NCI-H774 (cell line): ENCODE measurements at regions not wholly inside any gene's neighbourhood (a gene's known extent, or its start where the extent isn't known, plus 50 kb on each side); places are given as distances from the start of the nearest gene placed in this dataset.

ENCODE experiments used
- DNase-seq: peaks from one replicate; lab custom pipeline; 2025; lab: John Stamatoyannopoulos, UW

DNA sequence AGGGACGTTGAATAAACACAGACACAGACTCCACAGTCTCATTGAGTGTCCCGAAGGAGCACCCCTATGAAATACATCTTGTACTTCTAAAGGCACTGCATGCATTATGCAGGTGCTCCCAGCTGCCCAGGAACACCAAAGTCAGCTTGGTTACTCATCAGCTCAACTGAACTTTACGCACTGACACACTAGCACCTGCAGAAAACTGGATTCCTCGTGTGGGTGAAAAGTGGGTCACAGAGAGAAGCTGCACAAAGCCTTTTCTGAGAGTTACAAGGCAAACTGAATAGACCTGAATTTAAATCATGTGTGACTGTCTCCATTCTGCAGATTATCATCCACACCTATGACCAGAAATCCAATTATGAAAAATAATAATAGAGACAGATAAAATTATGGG lies 527.5 kb upstream of the NBEA start:
- DNase-seq, result no peak

DNA sequence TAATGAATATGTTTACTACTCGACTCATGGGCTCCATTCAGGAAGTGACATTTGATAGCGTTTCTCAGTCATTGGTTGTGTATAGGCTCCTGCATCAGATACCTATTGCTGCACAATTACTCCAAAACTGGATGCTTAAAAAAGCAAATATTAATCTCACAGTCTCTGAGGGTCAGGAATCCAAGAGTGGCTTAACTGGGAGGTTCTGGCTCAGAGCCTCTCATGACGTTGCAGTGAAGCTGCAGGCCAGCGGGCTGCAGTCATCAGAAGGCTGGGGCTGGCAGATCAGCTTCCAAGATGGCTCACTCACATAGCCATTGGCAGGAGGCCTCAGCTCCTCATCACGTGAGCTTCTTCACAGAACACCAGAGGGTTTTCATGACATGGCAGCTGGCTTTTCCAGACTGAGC lies 525.1 kb upstream of the NBEA start:
- DNase-seq, result no peak

DNA sequence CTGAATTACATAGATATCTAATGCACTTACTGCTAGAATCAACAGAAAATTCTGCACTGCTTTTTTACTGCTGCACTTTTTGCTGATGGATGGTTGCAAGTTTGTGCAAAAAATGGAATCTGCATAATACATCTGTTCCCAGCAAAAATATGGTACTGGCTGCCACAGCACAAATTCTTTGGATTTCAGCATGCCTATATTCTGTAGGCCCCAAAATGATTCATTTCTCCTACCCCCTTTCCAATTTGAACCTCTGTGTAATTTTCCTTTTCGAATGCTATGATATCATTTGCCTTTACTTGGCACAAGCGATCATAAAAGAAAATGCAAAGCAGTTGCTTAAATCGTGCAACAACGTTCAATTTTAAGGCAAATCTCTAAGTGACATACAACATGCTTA lies 524.2 kb upstream of the NBEA start:
- no peak for DNase-seq

DNA sequence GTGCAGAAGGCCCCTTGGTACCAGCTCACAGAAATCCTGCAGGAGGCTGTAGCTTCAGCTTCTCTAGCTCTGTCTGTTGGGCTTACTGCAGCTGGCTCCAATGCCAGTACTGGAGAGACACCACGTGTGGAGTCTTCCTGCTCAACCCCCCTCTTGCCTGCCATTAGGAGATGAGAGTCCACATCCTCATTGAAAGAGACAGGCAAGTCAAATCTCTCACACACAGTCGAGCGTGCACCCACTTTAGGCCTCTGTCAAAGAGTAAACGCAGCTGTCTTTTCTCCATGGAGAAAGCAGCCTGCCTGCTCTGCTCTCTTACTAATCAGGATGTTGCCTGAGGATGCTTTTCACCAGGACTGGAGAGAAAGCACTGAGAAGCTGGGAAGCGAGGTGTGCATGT lies 523.0 kb upstream of the NBEA start:
- peak; percentile 15 for DNase-seq

DNA sequence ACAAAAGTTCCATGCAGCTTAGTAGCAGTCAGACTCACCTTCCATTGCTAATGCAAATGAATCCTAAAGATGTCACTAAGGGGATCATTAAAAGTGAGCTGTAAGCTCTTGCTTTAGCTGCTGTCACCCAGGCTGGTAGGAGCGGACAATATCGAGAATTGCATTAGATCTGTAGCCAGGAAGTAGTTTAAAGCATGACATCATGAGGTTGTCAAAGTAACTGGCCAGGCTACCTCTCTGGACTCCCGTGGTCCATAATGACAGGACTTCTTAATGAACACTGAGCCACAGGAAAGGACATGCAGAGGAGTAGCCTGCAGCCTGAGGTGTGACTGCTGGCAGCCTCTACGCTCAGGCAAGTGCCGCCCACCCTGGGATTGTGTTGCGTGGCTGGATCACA lies 522.3 kb upstream of the NBEA start:
- no peak for DNase-seq

DNA sequence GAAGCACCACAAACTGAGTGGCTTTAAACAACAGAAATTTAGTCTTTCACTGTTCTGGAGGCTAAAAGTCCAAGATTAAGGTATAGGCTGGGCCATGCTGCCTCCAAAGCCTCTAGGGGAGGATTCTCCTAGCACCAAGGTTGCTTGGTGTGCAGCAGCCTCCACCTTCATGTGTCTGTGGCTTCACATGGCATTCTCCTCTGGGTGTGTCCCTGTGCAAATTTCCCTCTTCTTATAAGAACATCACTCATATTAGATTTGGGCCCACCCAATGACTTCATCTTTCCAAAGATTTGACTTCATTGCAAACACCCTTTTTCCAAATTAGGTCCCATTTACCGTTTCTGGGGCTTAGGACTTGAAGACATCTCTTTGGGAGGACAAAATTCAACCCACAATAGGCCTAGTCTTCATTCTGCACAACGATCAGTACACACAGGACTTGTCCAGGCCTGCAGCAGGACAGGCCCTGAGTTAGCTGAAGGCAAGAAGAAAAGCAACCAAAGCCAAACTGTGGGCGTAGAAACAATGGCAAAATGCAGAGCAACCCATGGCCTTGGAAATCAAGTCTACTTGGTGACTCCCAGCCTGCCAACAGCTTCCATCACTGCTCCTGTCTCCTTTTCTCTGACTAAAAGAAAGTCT lies 521.2 kb upstream of the NBEA start:
- no peak for DNase-seq

DNA sequence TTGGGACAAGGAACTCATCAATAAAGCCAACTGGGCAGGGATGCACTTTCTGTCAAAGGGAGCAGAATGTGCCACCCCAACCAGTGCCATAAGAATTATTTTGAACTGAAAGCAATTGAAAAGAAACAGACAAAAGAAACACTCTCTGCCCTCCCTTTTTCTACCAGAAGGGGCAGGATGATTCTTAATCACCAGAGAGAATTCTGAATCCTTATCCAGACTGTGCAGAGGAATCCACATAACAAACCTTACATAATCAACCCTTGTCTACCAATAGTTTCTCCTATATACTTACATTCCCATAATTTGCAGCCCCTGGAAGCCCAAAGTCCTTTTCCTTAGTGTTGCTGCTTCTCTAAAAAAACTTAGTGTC lies 520.7 kb upstream of the NBEA start:
- no peak for DNase-seq

DNA sequence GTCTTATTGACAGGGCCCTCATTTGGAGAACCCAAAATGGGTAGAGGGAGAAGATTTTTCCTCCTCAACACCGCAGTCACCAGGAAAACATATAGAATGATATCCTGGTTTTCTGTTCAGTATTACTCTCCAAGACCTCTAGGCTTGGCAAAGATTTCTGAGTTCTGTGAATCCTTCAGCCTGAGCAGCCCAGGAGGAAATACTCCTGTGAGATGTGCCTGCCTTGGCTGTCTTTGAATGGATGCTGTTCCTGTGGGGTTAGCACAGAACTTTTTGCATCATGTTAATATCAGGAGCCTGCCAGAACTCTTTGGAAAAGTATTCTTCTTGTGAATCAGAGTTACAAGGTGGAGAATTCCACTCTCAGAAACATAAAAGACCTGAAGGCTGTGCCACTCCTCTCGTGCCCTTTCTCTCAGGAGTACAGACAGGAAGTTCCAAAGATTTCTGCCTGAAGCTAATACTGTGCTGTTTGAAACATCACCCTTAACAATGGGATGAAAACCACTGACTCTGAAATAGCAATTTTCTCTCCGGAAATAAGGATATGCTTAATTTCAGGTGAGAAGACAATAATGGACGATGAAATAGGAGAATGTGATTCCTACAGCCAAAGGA lies 520.1 kb upstream of the NBEA start:
- DNase-seq, result no peak

DNA sequence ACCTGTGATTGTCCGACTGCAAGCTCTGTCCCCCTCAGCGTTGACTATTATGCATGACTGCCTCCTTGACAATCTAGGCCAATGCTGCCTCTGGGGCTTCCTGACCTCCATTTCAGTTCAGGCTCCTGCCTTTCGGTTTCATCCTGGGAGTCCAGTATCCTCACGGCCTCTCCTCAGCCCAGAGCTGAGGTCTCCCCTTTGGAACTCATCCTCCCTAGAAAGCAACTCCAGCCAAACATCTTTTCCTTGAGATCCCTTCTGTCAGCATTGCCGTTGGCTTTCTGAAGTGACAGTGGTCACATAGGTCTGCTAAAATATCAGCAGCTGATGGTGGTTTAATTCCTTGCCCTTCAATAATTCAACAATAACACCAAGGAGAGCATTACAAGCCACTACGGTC lies 519.1 kb upstream of the NBEA start:
- DNase-seq, result no peak

DNA sequence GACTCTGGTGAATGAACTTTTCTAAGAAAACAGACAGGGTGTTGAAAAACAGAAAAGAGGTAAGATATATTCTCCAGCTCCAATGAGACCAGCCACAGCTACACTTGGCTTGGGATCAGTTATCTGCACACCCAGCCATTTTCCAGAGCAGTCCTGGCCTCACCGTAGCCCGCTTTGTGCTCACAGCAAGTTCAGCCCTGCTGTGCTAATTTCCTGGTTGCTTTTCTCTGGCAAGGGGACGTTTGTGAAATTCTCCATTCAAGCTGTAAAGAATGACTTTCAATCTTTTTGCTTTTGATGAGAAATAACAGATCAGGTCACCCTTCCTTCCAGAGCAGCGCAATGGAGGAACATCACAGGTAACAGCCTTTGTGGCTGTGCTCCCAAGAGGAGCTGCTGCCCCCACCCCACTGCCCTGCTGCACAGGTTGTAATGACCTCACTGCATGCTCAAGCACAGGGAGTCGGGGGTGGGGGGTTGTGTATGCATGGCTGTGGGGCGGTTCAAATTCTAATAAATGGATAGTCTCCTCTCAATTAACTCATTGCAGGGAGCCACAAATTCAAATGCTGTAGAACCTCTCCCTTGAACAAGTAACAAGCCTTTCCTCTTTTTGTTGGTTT lies 516.6 kb upstream of the NBEA start:
- no peak for DNase-seq

DNA sequence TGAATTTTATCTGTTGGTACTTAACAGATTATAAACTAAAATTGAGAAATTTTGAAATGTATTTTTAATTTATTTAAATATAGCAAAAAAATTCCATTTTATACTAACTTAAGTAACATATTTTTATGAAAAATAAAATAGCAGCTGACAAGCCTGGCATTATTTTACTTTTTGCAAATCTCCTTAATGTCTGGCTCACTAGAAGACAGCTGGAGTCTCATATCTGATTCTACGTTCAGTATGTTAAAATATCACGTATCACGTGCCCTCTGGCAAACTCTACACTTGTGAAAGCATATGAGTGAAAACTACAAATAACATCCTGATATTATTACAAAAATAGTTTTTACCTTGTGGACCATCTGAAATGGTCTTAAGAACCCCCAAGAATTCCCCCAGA lies 513.2 kb upstream of the NBEA start:
- no peak for DNase-seq

DNA sequence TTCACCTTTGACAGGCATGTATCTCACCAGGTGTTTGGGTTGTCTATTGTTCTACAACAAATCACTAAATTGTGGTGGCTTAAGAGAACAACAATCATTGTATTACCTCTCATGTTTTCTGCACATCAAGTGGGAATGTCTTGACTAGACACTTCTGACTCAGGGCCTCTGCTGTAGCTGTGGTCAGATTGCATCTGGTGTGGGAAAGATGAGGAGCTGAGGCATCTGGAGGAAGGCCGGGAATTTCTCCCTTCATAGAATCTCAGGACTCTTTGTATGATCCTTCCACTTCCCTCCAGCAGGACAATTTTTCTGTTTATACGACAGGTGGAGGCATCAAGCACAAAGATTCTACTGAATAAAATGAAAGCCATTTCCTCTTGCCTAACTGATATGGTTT lies 511.8 kb upstream of the NBEA start:
- DNase-seq, result no peak

DNA sequence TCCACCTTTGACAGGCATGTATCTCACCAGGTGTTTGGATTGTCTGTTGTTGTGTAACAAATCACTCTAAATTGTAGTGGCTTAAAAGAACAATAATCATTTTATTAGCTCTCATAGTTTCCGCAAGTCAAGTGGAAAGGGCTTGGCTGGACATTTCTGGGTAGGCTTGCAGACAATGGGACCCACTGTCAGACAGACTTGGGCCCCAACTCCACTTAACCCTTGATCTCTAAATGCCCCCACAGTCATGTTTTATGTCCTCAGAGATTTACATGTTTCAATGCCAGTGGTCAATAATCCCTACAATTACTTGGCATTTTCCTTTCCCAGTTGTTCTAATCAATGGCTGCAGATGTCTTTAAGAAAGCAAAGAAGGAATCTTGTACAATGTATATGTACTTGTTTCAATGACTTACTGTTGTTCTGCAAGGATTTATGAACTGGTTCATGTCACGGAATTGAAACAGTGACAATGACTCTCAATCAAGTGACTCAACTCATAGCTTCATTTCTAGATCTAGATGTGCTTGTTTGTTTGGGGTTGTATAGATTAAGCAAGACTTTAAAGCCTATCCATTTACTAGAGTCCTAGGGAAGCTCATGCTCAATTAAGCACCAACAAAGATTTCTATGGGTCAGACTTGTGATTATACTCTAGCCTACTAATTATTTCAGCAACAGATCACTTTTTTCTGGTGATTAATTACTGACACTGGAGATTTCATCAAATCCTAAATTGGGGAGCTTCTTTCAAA lies 510.1 kb upstream of the NBEA start:
- peak; percentile 46 for DNase-seq

DNA sequence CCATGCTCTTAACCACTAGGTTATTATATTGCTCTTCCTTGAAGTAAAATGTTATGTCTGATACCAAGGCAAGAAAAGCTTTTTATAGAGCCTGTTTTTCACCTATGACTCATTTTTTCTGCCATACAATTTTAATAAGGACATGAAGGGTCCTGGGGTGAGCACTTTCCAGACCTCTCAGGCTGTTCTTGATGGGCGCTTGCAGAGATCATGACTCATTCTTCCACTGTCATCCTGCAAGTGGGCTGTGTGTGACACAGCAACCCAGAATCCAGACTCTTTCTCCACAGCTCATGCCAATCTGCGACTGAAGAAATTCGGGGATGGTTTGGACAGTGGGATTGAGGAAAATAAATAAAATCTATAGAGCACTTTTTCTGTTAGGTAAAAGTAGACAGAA lies 506.7 kb upstream of the NBEA start:
- no peak for DNase-seq

DNA sequence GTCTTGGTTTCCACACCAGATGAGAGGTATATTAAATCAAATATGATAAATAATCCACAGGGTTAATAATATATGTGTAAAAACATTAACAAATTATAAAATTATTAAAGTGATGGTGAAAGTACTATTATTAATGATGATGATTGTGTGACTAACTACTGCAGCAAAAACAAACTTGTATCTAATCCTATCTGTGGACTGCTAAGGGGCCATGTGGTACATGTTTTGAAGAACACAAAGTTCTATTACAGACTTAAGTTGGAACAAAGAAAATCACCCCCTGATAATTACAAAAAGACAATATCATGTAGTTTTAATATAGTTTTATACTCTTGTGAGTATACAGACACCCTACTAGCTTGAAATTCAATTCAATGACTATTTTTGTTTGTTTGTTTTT lies 504.2 kb upstream of the NBEA start:
- DNase-seq, result no peak

DNA sequence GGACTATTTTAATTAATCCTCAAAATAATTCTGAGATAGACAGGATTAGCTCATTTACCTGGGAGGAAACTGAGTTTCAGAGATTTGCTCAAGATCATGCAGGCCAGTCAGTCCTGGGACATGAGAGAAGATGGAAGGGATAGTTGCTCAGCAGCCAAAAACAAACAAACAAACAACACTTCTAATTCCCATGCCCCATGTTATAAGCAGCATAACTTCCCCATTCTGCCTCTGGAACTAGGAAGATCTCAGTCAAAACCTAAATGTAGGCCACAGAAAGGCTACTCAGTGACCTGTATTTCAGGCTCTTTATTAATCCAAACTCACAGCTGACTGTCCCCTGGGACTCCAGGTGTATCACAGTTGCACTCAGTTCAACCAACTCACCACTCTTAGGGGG lies 489.2 kb upstream of the NBEA start:
- DNase-seq, result no peak

DNA sequence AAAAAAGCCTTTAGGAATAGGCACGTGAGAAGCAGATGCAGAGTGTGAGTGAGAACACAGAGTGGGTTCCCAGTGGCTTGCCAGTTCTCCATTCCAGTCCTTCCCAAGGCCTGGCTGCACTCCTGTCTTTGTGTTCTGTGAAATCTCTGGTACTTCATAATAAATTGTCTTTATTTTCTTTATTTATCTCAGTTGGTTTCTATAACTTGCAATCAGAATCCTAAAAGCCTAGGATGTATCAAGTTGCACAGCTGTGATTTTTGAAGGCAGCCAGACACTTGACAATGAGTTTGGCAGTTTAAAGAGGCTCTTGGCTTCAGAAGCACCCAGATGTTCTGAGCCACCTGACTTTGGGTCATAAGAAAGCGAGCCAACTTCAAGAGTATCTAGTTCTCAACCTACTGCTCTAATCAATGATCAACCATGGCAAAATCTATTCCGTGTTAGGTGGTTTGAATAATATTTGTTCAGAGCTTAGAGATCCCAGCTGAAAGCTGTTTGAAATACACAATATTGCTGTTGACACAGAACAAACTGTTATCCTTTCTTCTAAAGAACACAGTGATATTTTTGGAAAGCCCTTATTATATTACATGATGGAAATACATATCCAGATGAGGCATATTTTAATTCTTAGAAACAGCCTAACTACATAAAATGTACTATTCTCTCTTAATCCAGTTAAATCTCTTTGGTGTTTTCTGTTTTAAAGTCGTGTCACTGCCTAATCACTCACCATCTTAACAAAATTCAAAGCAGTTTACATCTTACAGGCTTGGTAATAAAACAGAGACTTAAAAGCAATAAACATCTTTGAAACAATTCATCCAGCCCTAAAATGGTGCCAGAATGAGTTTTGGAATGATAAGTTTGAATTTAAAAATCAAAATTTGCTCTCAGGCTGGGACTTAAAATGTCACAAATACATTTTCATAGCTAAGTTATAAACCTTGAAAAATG lies 483.0 kb upstream of the NBEA start:
- DNase-seq, result no peak

DNA sequence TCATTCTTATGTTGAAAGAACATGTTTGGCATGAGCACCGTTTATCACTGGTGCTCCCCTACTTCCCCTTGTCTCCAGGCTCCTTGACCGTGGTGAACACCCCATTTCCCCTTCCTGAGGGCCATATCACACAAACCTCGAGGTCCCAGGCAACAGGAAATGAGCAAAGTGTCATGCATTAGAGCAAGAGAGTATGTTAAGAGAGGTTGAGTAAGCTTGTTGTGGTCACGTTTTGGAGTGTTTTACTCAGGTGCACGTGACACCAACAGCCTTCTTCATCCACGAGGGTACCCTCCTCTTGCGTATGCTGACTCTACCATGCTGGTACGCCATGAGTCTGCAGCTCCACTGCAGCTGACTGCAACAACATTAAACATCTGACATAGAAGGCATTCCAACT lies 482.2 kb upstream of the NBEA start:
- DNase-seq, result no peak

DNA sequence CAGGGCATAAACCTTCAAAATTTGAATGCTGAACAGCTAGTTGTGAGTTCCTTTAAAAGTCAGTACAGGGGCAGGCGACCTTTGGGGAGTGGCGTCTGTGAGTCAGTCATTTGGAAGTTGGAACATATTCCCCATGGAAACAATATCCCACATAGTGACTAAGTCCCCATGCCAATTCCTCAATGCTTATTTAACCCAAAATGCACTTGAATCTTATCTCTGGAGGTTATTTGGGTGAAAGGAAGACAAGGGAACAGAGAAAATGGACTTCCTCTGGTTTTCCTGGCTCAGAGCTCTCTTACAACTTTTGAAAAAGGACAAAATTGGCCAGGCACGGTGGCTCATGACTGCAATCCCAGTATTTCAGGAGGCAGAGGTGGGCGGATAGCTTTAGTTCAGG lies 479.2 kb upstream of the NBEA start:
- DNase-seq, result no peak

DNA sequence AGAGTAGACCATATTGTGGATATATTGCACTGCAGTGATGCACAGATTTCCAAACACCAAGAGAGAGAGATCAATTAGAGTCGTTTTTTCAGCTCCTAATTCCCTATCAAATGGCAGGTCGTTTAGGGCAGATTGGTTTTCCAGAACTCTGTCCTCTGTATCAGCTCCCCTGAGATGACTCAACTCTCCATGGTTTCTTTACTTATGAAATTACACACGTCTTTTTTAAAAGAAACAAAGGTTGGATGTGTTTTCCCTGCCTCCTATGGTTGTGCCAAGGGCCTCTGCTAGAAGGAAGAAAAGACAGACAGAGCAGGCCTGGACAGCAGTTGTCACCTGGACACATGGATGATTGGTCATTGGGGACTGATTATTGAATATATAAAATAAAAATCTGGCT lies 478.1 kb upstream of the NBEA start:
- no peak for DNase-seq

DNA sequence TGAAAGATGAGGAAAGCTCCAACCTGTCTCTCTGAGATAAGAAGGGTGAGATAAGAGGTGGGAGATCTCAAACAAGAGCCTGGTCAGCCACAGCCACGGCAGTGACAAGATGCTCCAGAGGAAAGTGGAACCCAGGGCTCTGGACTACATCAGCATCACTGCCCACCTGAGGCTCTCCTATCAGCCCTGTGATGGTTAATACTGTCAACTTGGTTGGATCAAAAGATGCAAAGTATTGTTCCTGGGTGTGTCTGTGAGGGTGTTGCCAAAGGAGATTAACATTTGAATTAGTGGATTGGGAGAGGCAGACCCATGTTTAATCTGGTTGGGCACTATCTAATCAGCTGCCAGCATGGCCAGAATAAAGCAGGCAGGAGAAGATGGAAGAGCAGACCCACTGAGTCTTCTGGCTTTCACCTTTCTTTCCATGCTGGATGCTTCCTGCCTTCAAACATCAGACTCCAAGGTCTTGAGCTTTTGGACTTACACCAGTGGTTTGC lies 476.6 kb upstream of the NBEA start:
- DNase-seq, result no peak

DNA sequence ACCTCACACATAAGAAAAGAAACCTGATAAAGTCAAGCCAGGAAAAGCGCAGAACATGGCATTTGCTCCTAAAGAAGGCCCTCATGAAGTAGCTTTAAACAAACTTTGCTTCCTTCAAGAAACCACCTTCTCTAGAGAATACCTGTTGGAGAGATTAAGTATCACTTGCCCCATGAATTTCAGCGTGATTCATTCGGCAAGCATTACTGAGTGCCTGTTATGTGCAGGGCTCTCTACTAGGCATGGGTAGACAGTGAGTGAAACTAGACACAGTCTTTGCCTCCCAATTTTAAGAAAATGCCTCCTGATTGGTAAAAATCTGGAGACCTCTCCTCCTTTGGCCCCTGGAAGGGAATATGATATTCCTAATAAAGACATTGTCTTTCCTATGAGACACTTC lies 475.8 kb upstream of the NBEA start:
- DNase-seq, result no peak
